ENCODE measurements at regions not wholly inside any gene's neighbourhood (a gene's known extent, or its start where the extent isn't known, plus 50 kb on each side); places are given as distances from the start of the nearest gene placed in this dataset.
"Not testable (repeated sequence)": the region's sequence is repeated elsewhere in the genome, so short reads cannot be mapped to it uniquely, and the experiment has no call there.

GRCh38 chr11:22076271-22076930 lies 116.5 kb upstream of the ANO5 start:
- in situ Hi-C loops (cut with HindIII; ENCODE audit: low pct_unique_long_range_greater_than_20kb, low sequenced_read_pairs): no loop called here

GRCh38 chr11:22078063-22078462 lies 114.8 kb upstream of the ANO5 start:
- DNase-seq (ENCODE audit: low read depth, low spot score): no peak
- in situ Hi-C loops (cut with HindIII; ENCODE audit: low pct_unique_long_range_greater_than_20kb, low sequenced_read_pairs): no loop called here

More at GRCh38 chr11:22076271-22076930, 116.5 kb upstream of the ANO5 start:
- no peak for DNase-seq (ENCODE audit: low read depth, low spot score)

GRCh38 chr11:22079133-22079872 lies 113.6 kb upstream of the ANO5 start:
- in situ Hi-C loops (cut with HindIII; ENCODE audit: low pct_unique_long_range_greater_than_20kb, low sequenced_read_pairs): no loop called here
- DNase-seq (ENCODE audit: low read depth, low spot score): no peak

GRCh38 chr11:22082178-22082577 lies 110.7 kb upstream of the ANO5 start:
- no peak for DNase-seq (ENCODE audit: low read depth, low spot score)
- in situ Hi-C loops (cut with HindIII; ENCODE audit: low pct_unique_long_range_greater_than_20kb, low sequenced_read_pairs): no loop called here

GRCh38 chr11:22082788-22083187 lies 110.1 kb upstream of the ANO5 start:
- in situ Hi-C loops (cut with HindIII; ENCODE audit: low pct_unique_long_range_greater_than_20kb, low sequenced_read_pairs): no loop called here
- DNase-seq (ENCODE audit: low read depth, low spot score): no peak

- DNase-seq (ENCODE audit: low read depth, low spot score): no peak
- in situ Hi-C loops (cut with HindIII; ENCODE audit: low pct_unique_long_range_greater_than_20kb, low sequenced_read_pairs): no loop called here
Observed at GRCh38 chr11:22084056-22084455, 108.8 kb upstream of the ANO5 start.

- in situ Hi-C loops (cut with HindIII; ENCODE audit: low pct_unique_long_range_greater_than_20kb, low sequenced_read_pairs): no loop called here
- no peak for DNase-seq (ENCODE audit: low read depth, low spot score)
Observed at GRCh38 chr11:22084564-22084963, 108.3 kb upstream of the ANO5 start.

GRCh38 chr11:22089609-22090008 lies 103.3 kb upstream of the ANO5 start:
- no peak for DNase-seq (ENCODE audit: low read depth, low spot score)
- in situ Hi-C loops (cut with HindIII; ENCODE audit: low pct_unique_long_range_greater_than_20kb, low sequenced_read_pairs): no loop called here

GRCh38 chr11:22106566-22106965 lies 86.3 kb upstream of the ANO5 start:
- in situ Hi-C loops (cut with HindIII; ENCODE audit: low pct_unique_long_range_greater_than_20kb, low sequenced_read_pairs): no loop called here
- DNase-seq (ENCODE audit: low read depth, low spot score): no peak

GRCh38 chr11:22115470-22116029 lies 77.3 kb upstream of the ANO5 start:
- no peak for DNase-seq (ENCODE audit: low read depth, low spot score)
- in situ Hi-C loops (cut with HindIII; ENCODE audit: low pct_unique_long_range_greater_than_20kb, low sequenced_read_pairs): no loop called here

GRCh38 chr11:22127981-22128380 lies 64.9 kb upstream of the ANO5 start:
- DNase-seq (ENCODE audit: low read depth, low spot score); in situ Hi-C loops (cut with HindIII; ENCODE audit: low pct_unique_long_range_greater_than_20kb, low sequenced_read_pairs): not testable (repeated sequence)

GRCh38 chr11:22130462-22131053 lies 62.3 kb upstream of the ANO5 start:
- in situ Hi-C loops (cut with HindIII; ENCODE audit: low pct_unique_long_range_greater_than_20kb, low sequenced_read_pairs): no loop called here
- DNase-seq (ENCODE audit: low read depth, low spot score): peak; percentile 44

- in situ Hi-C loops (cut with HindIII; ENCODE audit: low pct_unique_long_range_greater_than_20kb, low sequenced_read_pairs): no loop called here
- DNase-seq (ENCODE audit: low read depth, low spot score): no peak
Observed at GRCh38 chr11:22133776-22134175, 59.1 kb upstream of the ANO5 start.

GRCh38 chr11:22138264-22138663 lies 54.6 kb upstream of the ANO5 start:
- DNase-seq (ENCODE audit: low read depth, low spot score): no peak
- in situ Hi-C loops (cut with HindIII; ENCODE audit: low pct_unique_long_range_greater_than_20kb, low sequenced_read_pairs): no loop called here
